ENCODE measurements at regions not wholly inside any gene's neighbourhood (a gene's known extent, or its start where the extent isn't known, plus 50 kb on each side); places are given as distances from the start of the nearest gene placed in this dataset.

GRCh38 chr1:17914131-17914530 is 159.0 kb downstream of the ACTL8 start:
- Histone ChIP-seq H3K4me1 (ENCODE audit: insufficient read depth, low read length, poor library complexity, severe bottlenecking) (no peaks in the 10 kb centered on the region), H3K9me3 (ENCODE audit: low read depth, low read length, poor library complexity, severe bottlenecking) (no peaks in the 10 kb centered on the region), H3K4me3 (ENCODE audit: low read depth, low read length, poor library complexity, severe bottlenecking) (no peak overlapping the region), H3K36me3 (ENCODE audit: insufficient read depth, low read length, poor library complexity, severe bottlenecking) (no peaks in the 10 kb centered on the region), H3K27ac (ENCODE audit: low read depth, low read length, poor library complexity, severe bottlenecking) (no peak overlapping the region), H3K27me3 (replicated peaks; ENCODE audit: insufficient read depth, low read depth, low read length, poor library complexity) (peaks cover 60% of the 10 kb centered on the region)
- TF ChIP-seq, protein P1, sequence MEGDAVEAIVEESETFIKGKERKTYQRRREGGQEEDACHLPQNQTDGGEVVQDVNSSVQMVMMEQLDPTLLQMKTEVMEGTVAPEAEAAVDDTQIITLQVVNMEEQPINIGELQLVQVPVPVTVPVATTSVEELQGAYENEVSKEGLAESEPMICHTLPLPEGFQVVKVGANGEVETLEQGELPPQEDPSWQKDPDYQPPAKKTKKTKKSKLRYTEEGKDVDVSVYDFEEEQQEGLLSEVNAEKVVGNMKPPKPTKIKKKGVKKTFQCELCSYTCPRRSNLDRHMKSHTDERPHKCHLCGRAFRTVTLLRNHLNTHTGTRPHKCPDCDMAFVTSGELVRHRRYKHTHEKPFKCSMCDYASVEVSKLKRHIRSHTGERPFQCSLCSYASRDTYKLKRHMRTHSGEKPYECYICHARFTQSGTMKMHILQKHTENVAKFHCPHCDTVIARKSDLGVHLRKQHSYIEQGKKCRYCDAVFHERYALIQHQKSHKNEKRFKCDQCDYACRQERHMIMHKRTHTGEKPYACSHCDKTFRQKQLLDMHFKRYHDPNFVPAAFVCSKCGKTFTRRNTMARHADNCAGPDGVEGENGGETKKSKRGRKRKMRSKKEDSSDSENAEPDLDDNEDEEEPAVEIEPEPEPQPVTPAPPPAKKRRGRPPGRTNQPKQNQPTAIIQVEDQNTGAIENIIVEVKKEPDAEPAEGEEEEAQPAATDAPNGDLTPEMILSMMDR (conservative IDR thresholded peaks at IDR 0.05; ENCODE audit: low read depth, low read length) = no peak
- no peak for TF ChIP-seq EZH2 (IDR thresholded peaks at IDR 0.05; ENCODE audit: borderline replicate concordance, low read depth, low read length, poor library complexity, severe bottlenecking)
- BruUV-seq (replicated peaks) = no TSS peak
- DNase-seq (ENCODE audit: low spot score) = no peak
- POLR2A ChIA-PET (ENCODE audit: low non-redundant PET) = no interaction called here
- intact Hi-C loops (cut with micrococcal nuclease; ENCODE audit: unreplicated experiment) = no loop called here
- CTCF ChIA-PET = no interaction called here

GRCh38 chr1:17914987-17915386 is 159.9 kb downstream of the ACTL8 start:
- no TSS peak for BruUV-seq (replicated peaks)
- Histone ChIP-seq H3K4me3 (ENCODE audit: low read depth, low read length, poor library complexity, severe bottlenecking) (no peak overlapping the region), H3K9me3 (ENCODE audit: low read depth, low read length, poor library complexity, severe bottlenecking) (no peaks in the 10 kb centered on the region), H3K4me1 (ENCODE audit: insufficient read depth, low read length, poor library complexity, severe bottlenecking) (no peaks in the 10 kb centered on the region), H3K27me3 (replicated peaks; ENCODE audit: insufficient read depth, low read depth, low read length, poor library complexity) (peaks cover 58% of the 10 kb centered on the region), H3K36me3 (ENCODE audit: insufficient read depth, low read length, poor library complexity, severe bottlenecking) (no peaks in the 10 kb centered on the region), H3K27ac (ENCODE audit: low read depth, low read length, poor library complexity, severe bottlenecking) (no peak overlapping the region)
- DNase-seq (ENCODE audit: low spot score) = no peak
- POLR2A ChIA-PET (ENCODE audit: low non-redundant PET) = no interaction called here
- TF ChIP-seq, protein P1 (conservative IDR thresholded peaks at IDR 0.05; ENCODE audit: low read depth, low read length) = no peak
- intact Hi-C loops (cut with micrococcal nuclease; ENCODE audit: unreplicated experiment) = no loop called here
- CTCF ChIA-PET = no interaction called here

- no peaks in the 10 kb centered on the region for H3K36me3 ChIP-seq (ENCODE audit: insufficient read depth, low read length, poor library complexity, severe bottlenecking)
- intact Hi-C loops (cut with micrococcal nuclease; ENCODE audit: unreplicated experiment) = no loop called here
- peaks cover 51% of the 10 kb centered on the region for H3K27me3 ChIP-seq (replicated peaks; ENCODE audit: insufficient read depth, low read depth, low read length, poor library complexity)
- ChIA-PET POLR2A (ENCODE audit: low non-redundant PET) (no interaction called here), CTCF (no interaction called here)
- no peaks in the 10 kb centered on the region for H3K9me3 ChIP-seq (ENCODE audit: low read depth, low read length, poor library complexity, severe bottlenecking)
- H3K4me1 ChIP-seq (ENCODE audit: insufficient read depth, low read length, poor library complexity, severe bottlenecking) = no peaks in the 10 kb centered on the region
- TF ChIP-seq, protein P1 (conservative IDR thresholded peaks at IDR 0.05; ENCODE audit: low read depth, low read length) = no peak
- no peak for TF ChIP-seq EZH2 (IDR thresholded peaks at IDR 0.05; ENCODE audit: borderline replicate concordance, low read depth, low read length, poor library complexity, severe bottlenecking)
- BruUV-seq (replicated peaks) = no TSS peak
- H3K27ac ChIP-seq (ENCODE audit: low read depth, low read length, poor library complexity, severe bottlenecking) = no peak overlapping the region
- H3K4me3 ChIP-seq (ENCODE audit: low read depth, low read length, poor library complexity, severe bottlenecking) = no peak overlapping the region
- DNase-seq (ENCODE audit: low spot score) = no peak
These were observed 160.5 kb downstream of the ACTL8 start for GRCh38 chr1:17915511-17916197.
